Osteocyte (in vitro differentiated cells): ENCODE measurements at regions not wholly inside any gene's neighbourhood (a gene's known extent, or its start where the extent isn't known, plus 50 kb on each side); places are given as distances from the start of the nearest gene placed in this dataset.

ENCODE experiments used
- DNase-seq: peaks from one replicate; pipeline ENCODE4 v3.0.0; 2021; ENCODE audit warnings: mixed read lengths; ENCODE audit not compliant: unreplicated experiment; ENCODE audit errors: extremely low spot score
- H3K27ac Mint-ChIP-seq: one replicate; pipeline ENCODE4 v1.8.0; 2021; ENCODE audit warnings: mild to moderate bottlenecking, mixed read lengths; ENCODE audit not compliant: unreplicated experiment
- H3K27me3 Mint-ChIP-seq: one replicate; pipeline ENCODE4 v1.8.0; 2021; ENCODE audit warnings: mixed read lengths; ENCODE audit not compliant: unreplicated experiment
- H3K36me3 Mint-ChIP-seq: one replicate; pipeline ENCODE4 v1.8.0; 2021; ENCODE audit warnings: mixed read lengths; ENCODE audit not compliant: unreplicated experiment
- H3K4me1 Mint-ChIP-seq: one replicate; pipeline ENCODE4 v1.8.0; 2021; ENCODE audit warnings: mixed read lengths; ENCODE audit not compliant: unreplicated experiment
- H3K4me3 Mint-ChIP-seq: one replicate; pipeline ENCODE4 v1.8.0; 2021; ENCODE audit warnings: mild to moderate bottlenecking, moderate library complexity, mixed read lengths; ENCODE audit not compliant: unreplicated experiment
- H3K9me3 Mint-ChIP-seq: one replicate; pipeline ENCODE4 v1.8.0; 2021; ENCODE audit warnings: mixed read lengths; ENCODE audit not compliant: unreplicated experiment
- CTCF ChIP-seq: fragments of 200-600 bp; sonication (generic); IDR thresholded peaks from 2 replicates; pipeline ENCODE4 v1.5.0; 2021; ENCODE audit warnings: antibody characterized with exemption, mild to moderate bottlenecking, moderate library complexity

GRCh38 chr6:18609715-18610114, 222.6 kb downstream of the RNF144B start:
- DNase-seq, result no peak
- TF ChIP-seq CTCF, result no peak
- Mint-ChIP-seq H3K4me1 (no peaks in the 10 kb centered on the region), H3K36me3 (no peaks in the 10 kb centered on the region), H3K27me3 (peaks cover 9% of the 10 kb centered on the region), H3K27ac (no peak overlapping the region), H3K4me3 (no peak overlapping the region), H3K9me3 (peaks cover 3% of the 10 kb centered on the region)

- no peak overlapping the region for H3K27ac Mint-ChIP-seq
- no peak for TF ChIP-seq CTCF
- no peak for DNase-seq
- no peaks in the 10 kb centered on the region for H3K4me1 Mint-ChIP-seq
- peaks cover 5% of the 10 kb centered on the region for H3K27me3 Mint-ChIP-seq
- peaks cover 12% of the 10 kb centered on the region for H3K9me3 Mint-ChIP-seq
- H3K36me3 Mint-ChIP-seq, result no peaks in the 10 kb centered on the region
- no peak overlapping the region for H3K4me3 Mint-ChIP-seq
Observed at GRCh38 chr6:18613319-18613925, 226.3 kb downstream of the RNF144B start.

GRCh38 chr6:18629571-18629970, 242.4 kb downstream of the RNF144B start:
- no peak for TF ChIP-seq CTCF
- Mint-ChIP-seq H3K4me3 (no peak overlapping the region), H3K9me3 (peaks cover 6% of the 10 kb centered on the region), H3K36me3 (no peaks in the 10 kb centered on the region), H3K27me3 (peaks cover 2% of the 10 kb centered on the region), H3K27ac (no peak overlapping the region), H3K4me1 (no peaks in the 10 kb centered on the region)
- DNase-seq, result no peak

GRCh38 chr6:18632670-18633410, 245.7 kb downstream of the RNF144B start:
- Mint-ChIP-seq H3K9me3 (no peaks in the 10 kb centered on the region), H3K27ac (no peak overlapping the region), H3K4me1 (no peaks in the 10 kb centered on the region), H3K4me3 (no peak overlapping the region), H3K27me3 (peaks cover 9% of the 10 kb centered on the region), H3K36me3 (no peaks in the 10 kb centered on the region)
- TF ChIP-seq CTCF, result no peak
- DNase-seq, result no peak

- no peak for DNase-seq
- H3K27ac Mint-ChIP-seq, result no peak overlapping the region
- H3K36me3 Mint-ChIP-seq, result no peaks in the 10 kb centered on the region
- no peak overlapping the region for H3K4me3 Mint-ChIP-seq
- H3K4me1 Mint-ChIP-seq, result peaks cover 1% of the 10 kb centered on the region
- no peaks in the 10 kb centered on the region for H3K9me3 Mint-ChIP-seq
- TF ChIP-seq CTCF, result no peak
- H3K27me3 Mint-ChIP-seq, result peaks cover 17% of the 10 kb centered on the region
Observed at GRCh38 chr6:18634912-18635311, 247.8 kb downstream of the RNF144B start.
